ENCODE measurements at regions not wholly inside any gene's neighbourhood (a gene's known extent, or its start where the extent isn't known, plus 50 kb on each side); places are given as distances from the start of the nearest gene placed in this dataset.

DNA sequence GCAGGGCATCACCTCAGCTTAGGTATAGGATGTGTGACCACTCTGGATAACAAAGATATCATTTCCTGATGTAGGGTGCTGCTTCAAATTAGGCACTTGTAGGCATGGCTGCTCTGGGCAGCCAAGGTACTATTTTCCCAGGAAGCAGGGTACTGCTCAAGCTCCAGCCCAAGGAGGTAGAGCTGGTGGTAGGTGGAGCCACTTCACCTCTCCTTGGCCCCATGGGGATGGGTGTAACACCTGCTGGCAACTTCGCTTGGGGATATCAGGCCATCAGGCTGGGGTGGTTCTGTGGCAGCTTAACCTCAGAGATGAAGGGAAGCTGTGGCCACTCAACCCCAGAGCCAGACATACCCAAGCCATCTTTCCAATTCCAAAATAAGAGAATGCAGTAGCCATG is 147.1 kb upstream of the IGF1R start:
- TF ChIP-seq, protein P1, sequence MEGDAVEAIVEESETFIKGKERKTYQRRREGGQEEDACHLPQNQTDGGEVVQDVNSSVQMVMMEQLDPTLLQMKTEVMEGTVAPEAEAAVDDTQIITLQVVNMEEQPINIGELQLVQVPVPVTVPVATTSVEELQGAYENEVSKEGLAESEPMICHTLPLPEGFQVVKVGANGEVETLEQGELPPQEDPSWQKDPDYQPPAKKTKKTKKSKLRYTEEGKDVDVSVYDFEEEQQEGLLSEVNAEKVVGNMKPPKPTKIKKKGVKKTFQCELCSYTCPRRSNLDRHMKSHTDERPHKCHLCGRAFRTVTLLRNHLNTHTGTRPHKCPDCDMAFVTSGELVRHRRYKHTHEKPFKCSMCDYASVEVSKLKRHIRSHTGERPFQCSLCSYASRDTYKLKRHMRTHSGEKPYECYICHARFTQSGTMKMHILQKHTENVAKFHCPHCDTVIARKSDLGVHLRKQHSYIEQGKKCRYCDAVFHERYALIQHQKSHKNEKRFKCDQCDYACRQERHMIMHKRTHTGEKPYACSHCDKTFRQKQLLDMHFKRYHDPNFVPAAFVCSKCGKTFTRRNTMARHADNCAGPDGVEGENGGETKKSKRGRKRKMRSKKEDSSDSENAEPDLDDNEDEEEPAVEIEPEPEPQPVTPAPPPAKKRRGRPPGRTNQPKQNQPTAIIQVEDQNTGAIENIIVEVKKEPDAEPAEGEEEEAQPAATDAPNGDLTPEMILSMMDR (IDR thresholded peaks at IDR 0.05; ENCODE audit: control extremely low read depth, extremely low read depth, low read depth, missing control alignments) = no peak
- no peak for DNase-seq (ENCODE audit: extremely low spot score)
- POLR2A ChIA-PET = no interaction called here
- CTCF ChIA-PET = interaction anchor here (1.4 to 2.3 kb wide), 2 partner anchors 18 to 157 kb away, joined by 3 to 11 read pairs; no protein-coding TSS in a partner anchor

DNA sequence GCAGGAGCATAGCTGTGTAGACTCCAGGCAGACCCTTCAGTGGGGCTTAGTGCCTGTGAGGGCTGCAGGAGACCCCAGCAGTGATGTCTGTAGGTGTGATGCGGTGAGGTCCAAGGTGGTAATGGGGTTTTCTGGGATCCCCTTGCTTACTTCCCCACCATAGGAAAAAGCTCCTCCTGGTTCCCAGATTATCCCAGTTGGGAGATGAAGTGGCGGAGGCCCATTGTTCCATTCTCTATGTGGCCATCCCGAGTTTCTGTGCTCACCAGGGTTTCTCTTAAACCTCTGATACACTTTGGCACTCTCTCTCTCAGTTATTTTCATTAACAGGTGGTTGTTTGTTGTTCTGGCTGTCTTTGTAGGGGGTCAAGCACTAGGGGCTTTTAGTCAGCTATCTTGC is 146.7 kb upstream of the IGF1R start:
- DNase-seq (ENCODE audit: extremely low spot score) = no peak
- TF ChIP-seq, protein P1 (IDR thresholded peaks at IDR 0.05; ENCODE audit: control extremely low read depth, extremely low read depth, low read depth, missing control alignments) = no peak
- POLR2A ChIA-PET = no interaction called here
- CTCF ChIA-PET = interaction anchor here (1.4 to 2.3 kb wide), 2 partner anchors 18 to 157 kb away, joined by 3 to 11 read pairs; no protein-coding TSS in a partner anchor

DNA sequence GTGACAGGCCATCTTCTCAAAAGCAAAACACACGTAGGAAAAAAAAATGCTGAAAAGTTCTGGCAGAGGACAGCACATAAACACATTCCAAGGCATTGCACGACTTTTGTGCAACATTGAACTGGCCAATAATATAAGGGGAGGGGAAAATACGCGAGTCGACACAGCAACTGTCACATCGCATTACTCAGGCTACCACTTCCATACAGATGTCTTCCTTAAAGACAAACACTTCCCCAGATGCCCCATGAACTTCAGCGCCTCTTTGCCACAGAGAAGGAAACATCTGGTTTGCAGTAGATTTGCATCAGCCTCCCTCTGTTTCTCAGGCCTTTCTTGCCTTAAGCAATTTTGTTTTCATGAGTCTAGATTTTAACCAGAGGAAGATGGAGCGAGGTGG is 144.4 kb upstream of the IGF1R start:
- TF ChIP-seq, protein P1 (IDR thresholded peaks at IDR 0.05; ENCODE audit: control extremely low read depth, extremely low read depth, low read depth, missing control alignments) = no peak
- CTCF ChIA-PET = no interaction called here
- DNase-seq (ENCODE audit: extremely low spot score) = no peak
- POLR2A ChIA-PET = no interaction called here

DNA sequence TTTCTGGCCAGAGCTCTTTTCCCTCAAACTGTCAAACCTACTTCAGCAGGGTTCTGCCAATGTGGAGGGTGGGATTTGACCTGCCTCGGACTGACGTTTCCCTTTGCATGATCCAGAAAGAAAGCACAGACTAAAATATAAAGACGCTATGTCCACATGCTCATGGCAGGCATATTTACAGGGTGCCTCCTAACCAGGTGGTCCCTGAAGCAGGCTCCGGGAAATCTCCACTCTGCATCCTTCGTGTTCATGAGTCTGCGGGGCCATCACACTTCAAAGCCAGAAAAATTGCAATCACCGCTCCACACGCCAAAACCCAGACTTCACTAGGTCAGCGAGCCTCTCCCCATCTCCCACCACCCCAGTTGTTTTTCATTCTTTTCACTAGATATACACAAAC is 143.3 kb upstream of the IGF1R start:
- TF ChIP-seq, protein P1 (IDR thresholded peaks at IDR 0.05; ENCODE audit: control extremely low read depth, extremely low read depth, low read depth, missing control alignments) = no peak
- CTCF ChIA-PET = no interaction called here
- DNase-seq (ENCODE audit: extremely low spot score) = no peak
- POLR2A ChIA-PET = no interaction called here

DNA sequence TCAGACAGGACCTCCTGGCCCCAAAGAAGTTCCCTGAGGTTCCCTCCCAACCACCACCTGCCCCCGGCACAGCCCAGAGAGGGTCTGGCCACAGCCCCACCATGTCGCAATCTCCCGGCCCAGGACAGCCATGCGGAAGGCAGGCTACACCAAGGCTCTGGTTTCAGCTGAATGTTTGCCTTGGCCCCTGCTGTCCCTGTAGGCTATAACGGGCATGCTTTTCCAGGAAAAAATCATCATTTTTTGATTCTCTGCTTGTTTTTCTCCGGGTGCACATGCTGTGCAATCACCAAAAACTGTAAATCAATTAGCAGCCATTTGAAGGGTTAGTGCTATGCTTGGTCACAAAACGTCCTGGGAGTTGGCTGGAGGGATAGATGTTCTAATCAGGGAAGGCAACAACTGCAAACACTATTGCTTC is 142.7 kb upstream of the IGF1R start:
- TF ChIP-seq, protein P1 (IDR thresholded peaks at IDR 0.05; ENCODE audit: control extremely low read depth, extremely low read depth, low read depth, missing control alignments) = no peak
- no peak for DNase-seq (ENCODE audit: extremely low spot score)
- ChIA-PET POLR2A (no interaction called here), CTCF (no interaction called here)

DNA sequence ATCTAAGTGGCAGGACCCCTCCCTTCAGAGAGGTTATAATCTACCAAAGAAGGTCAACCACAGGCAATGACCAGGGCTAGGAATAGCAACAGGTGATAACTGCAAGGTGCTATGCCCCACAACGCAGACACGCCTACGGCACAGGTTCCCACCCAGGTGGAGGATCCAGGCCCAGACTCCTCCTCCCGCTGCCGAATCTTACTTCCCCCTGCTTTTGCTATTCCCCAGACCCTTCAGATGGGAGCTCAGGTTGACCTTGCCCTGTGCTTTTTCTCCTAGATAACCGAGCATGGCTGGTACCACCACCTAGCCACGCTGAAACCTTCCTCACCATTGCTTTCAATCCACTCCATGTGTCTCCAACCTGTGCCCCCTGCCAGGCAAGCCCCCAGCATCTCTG is 142.2 kb upstream of the IGF1R start:
- ChIA-PET POLR2A (no interaction called here), CTCF (no interaction called here)
- TF ChIP-seq, protein P1 (IDR thresholded peaks at IDR 0.05; ENCODE audit: control extremely low read depth, extremely low read depth, low read depth, missing control alignments) = no peak
- DNase-seq (ENCODE audit: extremely low spot score) = no peak

DNA sequence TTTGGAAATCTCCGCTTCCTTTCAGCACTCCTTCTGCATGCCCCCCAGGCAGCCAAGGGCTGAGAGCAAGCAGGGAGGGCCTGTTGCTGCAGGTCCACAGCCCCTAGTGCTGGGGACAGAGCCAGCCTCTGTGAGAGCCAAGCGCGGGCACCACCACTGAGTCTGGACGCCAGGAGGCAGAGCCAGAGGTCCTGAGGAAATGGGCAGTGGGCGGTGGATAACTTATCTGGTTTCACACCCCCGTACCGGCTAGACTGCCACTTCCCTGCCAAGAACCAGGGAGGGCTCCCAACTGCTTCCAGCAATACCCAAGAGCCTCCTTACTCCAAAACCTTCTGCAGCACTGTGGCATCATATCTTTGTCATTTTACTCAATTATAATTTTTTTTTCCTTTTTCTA is 141.6 kb upstream of the IGF1R start:
- ChIA-PET POLR2A (no interaction called here), CTCF (no interaction called here)
- TF ChIP-seq, protein P1 (IDR thresholded peaks at IDR 0.05; ENCODE audit: control extremely low read depth, extremely low read depth, low read depth, missing control alignments) = no peak
- no peak for DNase-seq (ENCODE audit: extremely low spot score)

Measured in GM10248 (cell line).